Activated CD8-positive, alpha-beta memory T cell treated with anti-CD3 and anti-CD28 coated beads for 36 hours (primary cell): ENCODE measurements at regions not wholly inside any gene's neighbourhood (a gene's known extent, or its start where the extent isn't known, plus 50 kb on each side); places are given as distances from the start of the nearest gene placed in this dataset.
"Not testable (repeated sequence)": the region's sequence is repeated elsewhere in the genome, so short reads cannot be mapped to it uniquely, and the experiment has no call there.

Experiments used
- CTCF ChIA-PET: fragments of 350-600 bp; sonication (Branson Sonifier 250); formaldehyde crosslinking; loops from one replicate; lab custom pipeline; 2021; ENCODE audit warnings: antibody characterized with exemption; lab: Charles Lee
- POLR2A ChIA-PET: fragments of 350-600 bp; sonication (Branson Sonifier 250); formaldehyde crosslinking; loops from one replicate; lab custom pipeline; 2021; ENCODE audit warnings: antibody characterized with exemption; lab: Charles Lee

- CTCF ChIA-PET = no interaction called here
- POLR2A ChIA-PET = no interaction called here
Measured at GRCh38 chr2:16401761-16402300, 263.8 kb downstream of the CYRIA start.

- CTCF ChIA-PET = no interaction called here
- POLR2A ChIA-PET = no interaction called here
Measured at GRCh38 chr2:16400127-16400623, 265.5 kb downstream of the CYRIA start.

GRCh38 chr2:16398486-16399043 is 267.1 kb downstream of the CYRIA start:
- ChIA-PET CTCF (no interaction called here), POLR2A (no interaction called here)

- POLR2A ChIA-PET = no interaction called here
- CTCF ChIA-PET = no interaction called here
Measured at GRCh38 chr2:16397681-16398475, 267.8 kb downstream of the CYRIA start.

- CTCF ChIA-PET = no interaction called here
Measured at GRCh38 chr2:16396986-16397385, 268.6 kb downstream of the CYRIA start.

GRCh38 chr2:16396171-16396570 is 269.5 kb downstream of the CYRIA start:
- ChIA-PET POLR2A (no interaction called here), CTCF (no interaction called here)

More at GRCh38 chr2:16396986-16397385, 268.6 kb downstream of the CYRIA start:
- POLR2A ChIA-PET = no interaction called here

GRCh38 chr2:16395601-16396000 is 270.0 kb downstream of the CYRIA start:
- ChIA-PET POLR2A (no interaction called here), CTCF (no interaction called here)

- POLR2A ChIA-PET = no interaction called here
- CTCF ChIA-PET = no interaction called here
Measured at GRCh38 chr2:16394986-16395550, 270.6 kb downstream of the CYRIA start.

GRCh38 chr2:16394072-16394985 is 271.3 kb downstream of the CYRIA start:
- CTCF ChIA-PET = no interaction called here
- POLR2A ChIA-PET = no interaction called here

- ChIA-PET CTCF (no interaction called here), POLR2A (no interaction called here)
Measured at GRCh38 chr2:16393500-16394071, 272.0 kb downstream of the CYRIA start.

GRCh38 chr2:16392647-16393499 is 272.8 kb downstream of the CYRIA start:
- CTCF ChIA-PET = no interaction called here

GRCh38 chr2:16391986-16392385 is 273.6 kb downstream of the CYRIA start:
- POLR2A ChIA-PET = no interaction called here
- CTCF ChIA-PET = no interaction called here

More at GRCh38 chr2:16392647-16393499, 272.8 kb downstream of the CYRIA start:
- POLR2A ChIA-PET = no interaction called here

GRCh38 chr2:16390561-16390960 is 275.1 kb downstream of the CYRIA start:
- ChIA-PET POLR2A (no interaction called here), CTCF (interaction anchor here (0.6 kb wide), 1 partner anchor 206 kb away, joined by 3 read pairs; no protein-coding TSS in a partner anchor)

GRCh38 chr2:16389611-16390010 is 276.0 kb downstream of the CYRIA start:
- ChIA-PET CTCF (no interaction called here), POLR2A (no interaction called here)

GRCh38 chr2:16388199-16388830 is 277.3 kb downstream of the CYRIA start:
- POLR2A ChIA-PET, CTCF ChIA-PET: not testable (repeated sequence)

- CTCF ChIA-PET = no interaction called here
Measured at GRCh38 chr2:16387461-16387984, 278.1 kb downstream of the CYRIA start.

GRCh38 chr2:16386431-16386830 is 279.2 kb downstream of the CYRIA start:
- POLR2A ChIA-PET = no interaction called here
- CTCF ChIA-PET = no interaction called here

More at GRCh38 chr2:16387461-16387984, 278.1 kb downstream of the CYRIA start:
- POLR2A ChIA-PET = no interaction called here
